ENCODE measurements at regions not wholly inside any gene's neighbourhood (a gene's known extent, or its start where the extent isn't known, plus 50 kb on each side); places are given as distances from the start of the nearest gene placed in this dataset.

- Histone ChIP-seq H3K9me3 (no peaks in the 10 kb centered on the region), H3K36me3 (no peaks in the 10 kb centered on the region), H3K4me1 (no peaks in the 10 kb centered on the region), H3K27ac (no peak overlapping the region), H3K4me3 (no peak overlapping the region), H3K27me3 (no peaks in the 10 kb centered on the region)
- DNase-seq (ENCODE audit: low spot score in 2 of 2), result no peak
- WGBS, result 64% methylated on average over 8 of the region's 8 CpGs
- TF ChIP-seq POLR2AphosphoS5 (IDR thresholded peaks at IDR 0.05) (no peak), EP300 (IDR thresholded peaks at IDR 0.05) (no peak), CTCF (IDR thresholded peaks at IDR 0.05) (no peak), POLR2A (IDR thresholded peaks at IDR 0.05) (no peak)
These were observed 70.2 kb upstream of the SMIM21 start for GRCh38 chr18:75497576-75498235.

- no peak overlapping the region for H3K27ac ChIP-seq
- no peaks in the 10 kb centered on the region for H3K27me3 ChIP-seq
- H3K4me3 ChIP-seq, result no peak overlapping the region
- TF ChIP-seq CTCF (IDR thresholded peaks at IDR 0.05), result no peak
- no peak for TF ChIP-seq POLR2AphosphoS5 (IDR thresholded peaks at IDR 0.05)
- H3K9me3 ChIP-seq, result no peaks in the 10 kb centered on the region
- no peaks in the 10 kb centered on the region for H3K36me3 ChIP-seq
- H3K4me1 ChIP-seq, result no peaks in the 10 kb centered on the region
- no peak for DNase-seq (ENCODE audit: low spot score in 2 of 2)
- WGBS, result 61% methylated on average over 7 of the region's 7 CpGs
These were observed 68.6 kb upstream of the SMIM21 start for GRCh38 chr18:75496151-75496550.

- Histone ChIP-seq H3K36me3 (no peaks in the 10 kb centered on the region), H3K27me3 (no peaks in the 10 kb centered on the region), H3K4me3 (no peak overlapping the region), H3K27ac (no peak overlapping the region), H3K4me1 (no peaks in the 10 kb centered on the region), H3K9me3 (no peaks in the 10 kb centered on the region)
- no peak for DNase-seq (ENCODE audit: low spot score in 2 of 2)
- 23% methylated on average over 2 of the region's 2 CpGs for WGBS
- TF ChIP-seq POLR2AphosphoS5 (IDR thresholded peaks at IDR 0.05) (no peak), POLR2A (IDR thresholded peaks at IDR 0.05) (no peak), EP300 (IDR thresholded peaks at IDR 0.05) (no peak), CTCF (IDR thresholded peaks at IDR 0.05) (no peak)
These were observed 65.3 kb upstream of the SMIM21 start for GRCh38 chr18:75492852-75493251.

- Histone ChIP-seq H3K4me1 (no peaks in the 10 kb centered on the region), H3K36me3 (no peaks in the 10 kb centered on the region), H3K4me3 (no peak overlapping the region), H3K9me3 (no peaks in the 10 kb centered on the region), H3K27ac (no peak overlapping the region), H3K27me3 (no peaks in the 10 kb centered on the region)
- no peak for TF ChIP-seq EP300 (IDR thresholded peaks at IDR 0.05)
- no peak for TF ChIP-seq POLR2AphosphoS5 (IDR thresholded peaks at IDR 0.05)
- TF ChIP-seq POLR2A (IDR thresholded peaks at IDR 0.05), result no peak
- no peak for TF ChIP-seq CTCF (IDR thresholded peaks at IDR 0.05)
- DNase-seq (ENCODE audit: low spot score in 2 of 2), result no peak
- 88% methylated on average over 5 of the region's 5 CpGs for WGBS
These were observed 63.9 kb upstream of the SMIM21 start for GRCh38 chr18:75491361-75491760.

GRCh38 chr18:75489493-75490190, 62.1 kb upstream of the SMIM21 start:
- WGBS, result 58% methylated on average over 13 of the region's 13 CpGs
- Histone ChIP-seq H3K4me3 (no peak overlapping the region), H3K27ac (peak overlapping the region; percentile 56), H3K27me3 (no peaks in the 10 kb centered on the region), H3K36me3 (no peaks in the 10 kb centered on the region), H3K4me1 (no peaks in the 10 kb centered on the region), H3K9me3 (no peaks in the 10 kb centered on the region)
- TF ChIP-seq POLR2AphosphoS5 (IDR thresholded peaks at IDR 0.05), result peak in 1 of 3 donors; percentile 40
- TF ChIP-seq CTCF (IDR thresholded peaks at IDR 0.05), result no peak
- no peak for TF ChIP-seq POLR2A (IDR thresholded peaks at IDR 0.05)
- TF ChIP-seq EP300 (IDR thresholded peaks at IDR 0.05), result no peak
- no peak for DNase-seq (ENCODE audit: low spot score in 2 of 2)

Data from suprapubic skin (tissue), 4 donors.